Uterus (tissue), 2 donors: ENCODE measurements at regions not wholly inside any gene's neighbourhood (a gene's known extent, or its start where the extent isn't known, plus 50 kb on each side); places are given as distances from the start of the nearest gene placed in this dataset.

Experiments used
- POLR2A ChIP-seq, 2 donors: fragments of 450-650 bp; IDR thresholded peaks; one replicate each; pipeline ENCODE4 v1.6.1; 2016; ENCODE audit warnings: antibody characterized with exemption in 2 of 2, mild to moderate bottlenecking in 1 of 2, moderate library complexity in 1 of 2
- TF ChIP-seq, protein P1 (sequence below), 4 experiments: fragments of 200-600 bp in 2 of 4; fragments of 450-650 bp in 2 of 4; sonication (generic) in 2 of 4; IDR thresholded peaks; one replicate each; pipeline ENCODE4 v1.5.1; 2016 to 2019; ENCODE audit warnings: antibody characterized with exemption in 4 of 4, mild to moderate bottlenecking in 2 of 4, moderate library complexity in 1 of 4

GRCh38 chr2:201977651-201978050, 56.0 kb upstream of the FZD7 start:
- TF ChIP-seq, protein P1, sequence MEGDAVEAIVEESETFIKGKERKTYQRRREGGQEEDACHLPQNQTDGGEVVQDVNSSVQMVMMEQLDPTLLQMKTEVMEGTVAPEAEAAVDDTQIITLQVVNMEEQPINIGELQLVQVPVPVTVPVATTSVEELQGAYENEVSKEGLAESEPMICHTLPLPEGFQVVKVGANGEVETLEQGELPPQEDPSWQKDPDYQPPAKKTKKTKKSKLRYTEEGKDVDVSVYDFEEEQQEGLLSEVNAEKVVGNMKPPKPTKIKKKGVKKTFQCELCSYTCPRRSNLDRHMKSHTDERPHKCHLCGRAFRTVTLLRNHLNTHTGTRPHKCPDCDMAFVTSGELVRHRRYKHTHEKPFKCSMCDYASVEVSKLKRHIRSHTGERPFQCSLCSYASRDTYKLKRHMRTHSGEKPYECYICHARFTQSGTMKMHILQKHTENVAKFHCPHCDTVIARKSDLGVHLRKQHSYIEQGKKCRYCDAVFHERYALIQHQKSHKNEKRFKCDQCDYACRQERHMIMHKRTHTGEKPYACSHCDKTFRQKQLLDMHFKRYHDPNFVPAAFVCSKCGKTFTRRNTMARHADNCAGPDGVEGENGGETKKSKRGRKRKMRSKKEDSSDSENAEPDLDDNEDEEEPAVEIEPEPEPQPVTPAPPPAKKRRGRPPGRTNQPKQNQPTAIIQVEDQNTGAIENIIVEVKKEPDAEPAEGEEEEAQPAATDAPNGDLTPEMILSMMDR (IDR thresholded peaks at IDR 0.05): no peak
- no peak for TF ChIP-seq POLR2A (IDR thresholded peaks at IDR 0.05)
